ENCODE measurements at regions not wholly inside any gene's neighbourhood (a gene's known extent, or its start where the extent isn't known, plus 50 kb on each side); places are given as distances from the start of the nearest gene placed in this dataset.

DNA sequence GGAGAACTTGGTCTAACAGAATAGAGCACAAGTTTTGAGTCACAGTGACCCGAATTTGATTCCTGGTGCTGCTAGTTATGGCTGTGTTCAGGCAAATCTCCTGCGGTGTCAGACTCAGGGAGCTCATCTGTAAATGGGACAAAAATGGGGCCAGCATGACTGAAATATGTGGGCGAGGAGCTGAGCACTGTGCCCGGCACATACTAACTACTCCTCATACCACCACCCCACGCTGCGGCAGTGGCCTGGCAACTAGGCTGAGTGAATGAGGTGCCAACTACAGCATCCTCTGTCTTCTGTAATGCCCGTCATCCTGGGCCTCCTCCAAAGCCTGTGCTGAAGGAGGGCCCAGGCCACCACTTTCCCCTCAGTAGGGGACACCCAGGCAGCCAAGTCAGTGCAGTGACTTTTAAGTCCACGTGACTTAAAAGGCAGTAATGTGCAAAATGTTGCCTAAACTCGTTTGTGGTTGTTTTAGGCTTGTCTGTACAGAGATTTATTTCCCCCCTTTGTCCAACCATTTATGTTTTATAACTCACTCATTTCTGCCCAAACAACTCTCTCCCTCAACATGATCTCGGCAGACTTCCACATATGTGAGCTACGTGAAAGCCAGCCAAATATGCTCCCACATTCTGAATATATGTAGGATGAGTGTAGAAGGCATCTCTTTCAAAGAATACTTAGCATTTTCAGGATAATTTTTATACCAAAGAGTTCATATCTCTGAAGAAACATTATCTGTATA lies 773.7 kb downstream of the TSN start:
- Histone ChIP-seq H3K27ac (ENCODE audit: low read length in 2 of 2) (no peak overlapping the region), H4K20me1 (ENCODE audit: control insufficient read depth, insufficient read depth, low read length, poor library complexity, severe bottlenecking) (no peaks in the 10 kb centered on the region), H3K4me1 (ENCODE audit: control insufficient read depth in 2 of 2, insufficient read depth in 2 of 2, low read length in 2 of 2) (no peaks in the 10 kb centered on the region), H3K9ac (ENCODE audit: low read length) (no peak overlapping the region), H3K36me3 (replicated peaks in 1 of 2; ENCODE audit: control extremely low read depth in 1 of 2, control insufficient read depth in 1 of 2, extremely low read depth in 1 of 2, insufficient read depth in 2 of 2, low read length in 1 of 2) (no peaks in the 10 kb centered on the region), H3K79me2 (ENCODE audit: control insufficient read depth, insufficient read depth, low read length) (no peaks in the 10 kb centered on the region), H3K4me2 (replicated peaks; ENCODE audit: low read depth, low read length, poor library complexity, severe bottlenecking) (no peak overlapping the region), H3K4me3 (ENCODE audit: control extremely low read depth in 1 of 5, extremely low read depth in 1 of 5, insufficient read depth in 1 of 5, low read depth in 2 of 5, low read length in 4 of 5) (no peak overlapping the region), H3K27me3 (replicated peaks in 1 of 4; ENCODE audit: control extremely low read depth in 1 of 4, control insufficient read depth in 3 of 4, insufficient read depth in 4 of 4, low read length in 3 of 4) (no peaks in the 10 kb centered on the region), H2AFZ (ENCODE audit: insufficient read depth, low read depth, low read length, poor library complexity, severe bottlenecking) (no peak overlapping the region), H3K9me3 (ENCODE audit: control extremely low read depth in 1 of 3, control insufficient read depth in 2 of 3, insufficient read depth in 1 of 3, low read length in 2 of 3) (peaks cover 0 to 8% (median 0%) of the 10 kb centered on the region in 3 donors)
- Mint-ChIP-seq H3K27me3 (no peaks in the 10 kb centered on the region), H3K9me3 (ENCODE audit: insufficient read depth) (no peaks in the 10 kb centered on the region), H3K4me1 (no peaks in the 10 kb centered on the region), H3K27ac (no peak overlapping the region), H3K4me3 (no peak overlapping the region)
- no peak for TF ChIP-seq EZH2 (IDR thresholded peaks at IDR 0.05; ENCODE audit: borderline replicate concordance, insufficient read depth, low read depth, low read length, poor library complexity, severe bottlenecking)
- TF ChIP-seq, protein P1, sequence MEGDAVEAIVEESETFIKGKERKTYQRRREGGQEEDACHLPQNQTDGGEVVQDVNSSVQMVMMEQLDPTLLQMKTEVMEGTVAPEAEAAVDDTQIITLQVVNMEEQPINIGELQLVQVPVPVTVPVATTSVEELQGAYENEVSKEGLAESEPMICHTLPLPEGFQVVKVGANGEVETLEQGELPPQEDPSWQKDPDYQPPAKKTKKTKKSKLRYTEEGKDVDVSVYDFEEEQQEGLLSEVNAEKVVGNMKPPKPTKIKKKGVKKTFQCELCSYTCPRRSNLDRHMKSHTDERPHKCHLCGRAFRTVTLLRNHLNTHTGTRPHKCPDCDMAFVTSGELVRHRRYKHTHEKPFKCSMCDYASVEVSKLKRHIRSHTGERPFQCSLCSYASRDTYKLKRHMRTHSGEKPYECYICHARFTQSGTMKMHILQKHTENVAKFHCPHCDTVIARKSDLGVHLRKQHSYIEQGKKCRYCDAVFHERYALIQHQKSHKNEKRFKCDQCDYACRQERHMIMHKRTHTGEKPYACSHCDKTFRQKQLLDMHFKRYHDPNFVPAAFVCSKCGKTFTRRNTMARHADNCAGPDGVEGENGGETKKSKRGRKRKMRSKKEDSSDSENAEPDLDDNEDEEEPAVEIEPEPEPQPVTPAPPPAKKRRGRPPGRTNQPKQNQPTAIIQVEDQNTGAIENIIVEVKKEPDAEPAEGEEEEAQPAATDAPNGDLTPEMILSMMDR (IDR thresholded peaks at IDR 0.05) = no peak
- ChIA-PET CTCF (no interaction called here), POLR2A (no interaction called here)
- intact Hi-C loops (cut with micrococcal nuclease) = no loop called here
- ATAC-seq (ENCODE audit: low read depth) (no peak), DNase-seq (no peak)
- WGBS (ENCODE audit: insufficient coverage) = 91% methylated on average over 6 of the region's 11 CpGs

DNA sequence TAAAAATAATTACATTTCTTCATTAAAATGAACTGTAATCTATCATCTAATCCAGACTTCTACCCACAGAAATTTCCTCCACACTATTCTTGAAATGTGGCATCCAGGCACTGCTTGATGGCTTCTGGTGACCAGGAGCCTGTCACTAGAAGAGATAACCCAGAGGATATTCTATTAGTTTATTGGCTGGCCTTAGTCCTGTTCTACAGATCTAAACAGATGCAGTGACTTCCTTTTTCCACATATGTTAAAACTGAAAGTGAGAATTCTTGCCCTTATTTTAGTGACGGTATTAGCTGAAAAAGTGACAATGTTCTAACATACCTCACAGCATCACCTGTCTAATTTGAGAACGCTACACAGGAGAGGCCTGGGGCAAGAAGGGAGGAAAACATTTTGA lies 775.4 kb downstream of the TSN start:
- ChIA-PET CTCF (no interaction called here), POLR2A (no interaction called here)
- Histone ChIP-seq H3K9ac (ENCODE audit: low read length) (no peak overlapping the region), H3K4me1 (ENCODE audit: control insufficient read depth in 2 of 2, insufficient read depth in 2 of 2, low read length in 2 of 2) (no peaks in the 10 kb centered on the region), H3K4me2 (replicated peaks; ENCODE audit: low read depth, low read length, poor library complexity, severe bottlenecking) (no peak overlapping the region), H2AFZ (ENCODE audit: insufficient read depth, low read depth, low read length, poor library complexity, severe bottlenecking) (no peak overlapping the region), H3K27me3 (replicated peaks in 1 of 4; ENCODE audit: control extremely low read depth in 1 of 4, control insufficient read depth in 3 of 4, insufficient read depth in 4 of 4, low read length in 3 of 4) (no peaks in the 10 kb centered on the region), H3K9me3 (ENCODE audit: control extremely low read depth in 1 of 3, control insufficient read depth in 2 of 3, insufficient read depth in 1 of 3, low read length in 2 of 3) (peaks cover 0 to 8% (median 1%) of the 10 kb centered on the region in 3 donors), H3K79me2 (ENCODE audit: control insufficient read depth, insufficient read depth, low read length) (no peaks in the 10 kb centered on the region), H3K36me3 (replicated peaks in 1 of 2; ENCODE audit: control extremely low read depth in 1 of 2, control insufficient read depth in 1 of 2, extremely low read depth in 1 of 2, insufficient read depth in 2 of 2, low read length in 1 of 2) (no peaks in the 10 kb centered on the region), H4K20me1 (ENCODE audit: control insufficient read depth, insufficient read depth, low read length, poor library complexity, severe bottlenecking) (no peaks in the 10 kb centered on the region), H3K27ac (ENCODE audit: low read length in 2 of 2) (no peak overlapping the region), H3K4me3 (ENCODE audit: control extremely low read depth in 1 of 5, extremely low read depth in 1 of 5, insufficient read depth in 1 of 5, low read depth in 2 of 5, low read length in 4 of 5) (no peak overlapping the region)
- ATAC-seq (ENCODE audit: low read depth) (no peak), DNase-seq (no peak)
- Mint-ChIP-seq H3K4me3 (no peak overlapping the region), H3K9me3 (ENCODE audit: insufficient read depth) (peaks cover 2% of the 10 kb centered on the region), H3K27me3 (no peaks in the 10 kb centered on the region), H3K4me1 (no peaks in the 10 kb centered on the region), H3K27ac (no peak overlapping the region)
- TF ChIP-seq, protein P1 (IDR thresholded peaks at IDR 0.05) = no peak
- no peak for TF ChIP-seq EZH2 (IDR thresholded peaks at IDR 0.05; ENCODE audit: borderline replicate concordance, insufficient read depth, low read depth, low read length, poor library complexity, severe bottlenecking)
- no CpG with 5 or more reads among the region's 2 CpGs for WGBS (ENCODE audit: insufficient coverage)
- intact Hi-C loops (cut with micrococcal nuclease) = no loop called here
